ENCODE measurements at regions not wholly inside any gene's neighbourhood (a gene's known extent, or its start where the extent isn't known, plus 50 kb on each side); places are given as distances from the start of the nearest gene placed in this dataset.
"Not testable (repeated sequence)": the region's sequence is repeated elsewhere in the genome, so short reads cannot be mapped to it uniquely, and the experiment has no call there.

DNA sequence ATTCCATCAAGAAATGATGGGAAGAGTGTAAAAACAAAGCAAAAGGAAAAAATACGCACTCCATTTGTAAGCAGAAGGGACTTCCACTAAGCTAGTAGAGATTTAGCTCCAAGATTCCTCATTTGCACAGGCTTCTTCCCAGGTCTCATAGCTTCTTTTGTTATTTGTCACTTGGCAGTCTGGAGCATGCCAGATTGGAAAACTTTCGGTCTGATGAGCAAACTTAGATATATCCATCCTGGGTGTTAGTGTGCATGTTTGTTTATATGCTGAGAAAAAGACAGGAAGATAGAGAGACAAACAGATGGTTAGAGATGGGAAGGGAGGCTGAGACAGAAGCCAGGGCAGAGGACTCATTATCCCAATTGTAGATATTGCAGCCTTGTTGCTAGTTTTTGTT is 1644.5 kb upstream of the NUDT12 start:
- H3K9me3 ChIP-seq (ENCODE audit: low read length), result no peaks in the 10 kb centered on the region
- Mint-ChIP-seq H3K36me3 (no peaks in the 10 kb centered on the region), H3K9me3 (peaks cover 5 to 27% (median 7%) of the 10 kb centered on the region in 5 donors), H3K4me1 (no peaks in the 10 kb centered on the region), H3K27ac (no peak overlapping the region), H3K4me3 (no peak overlapping the region), H3K27me3 (no peaks in the 10 kb centered on the region)
- H3K4me3 ChIP-seq (ENCODE audit: low read length), result no peak overlapping the region
- no peaks in the 10 kb centered on the region for H3K36me3 ChIP-seq (ENCODE audit: insufficient read depth, low read length)
- no peak for DNase-seq
- ChIA-PET CTCF (no interaction called here), POLR2A (no interaction called here)
- no peak overlapping the region for H3K27ac ChIP-seq (ENCODE audit: low read depth, low read length)
- H3K27me3 ChIP-seq (ENCODE audit: insufficient read depth, low read length, poor library complexity, severe bottlenecking), result no peaks in the 10 kb centered on the region
- no peaks in the 10 kb centered on the region for H3K4me1 ChIP-seq (ENCODE audit: insufficient read depth, low read length)

DNA sequence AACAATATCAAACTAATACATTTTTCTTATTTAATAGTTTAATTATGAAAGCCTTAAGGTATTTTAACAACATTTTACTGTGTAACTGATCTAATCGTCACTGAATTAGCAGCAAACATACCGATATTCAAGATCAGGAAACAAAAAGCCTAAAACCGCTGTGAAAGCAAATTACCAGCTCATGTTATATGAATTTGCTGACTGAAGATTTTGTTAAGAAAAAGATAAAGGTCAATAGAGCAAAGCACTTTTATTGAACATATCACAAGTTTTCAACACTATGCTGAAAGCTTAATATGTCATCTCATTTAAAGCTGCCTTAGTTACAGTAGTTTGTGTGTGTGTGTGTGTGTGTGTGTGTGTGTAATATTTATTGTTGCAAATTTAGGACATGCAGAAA is 1634.9 kb upstream of the NUDT12 start:
- no peaks in the 10 kb centered on the region for H3K27me3 Mint-ChIP-seq
- no peaks in the 10 kb centered on the region for H3K9me3 ChIP-seq (ENCODE audit: low read length)
- no peaks in the 10 kb centered on the region for H3K36me3 ChIP-seq (ENCODE audit: insufficient read depth, low read length)
- H3K4me1 ChIP-seq (ENCODE audit: insufficient read depth, low read length), result no peaks in the 10 kb centered on the region
- H3K27ac Mint-ChIP-seq, result no peak overlapping the region
- H3K4me3 Mint-ChIP-seq, result no peak overlapping the region
- no peaks in the 10 kb centered on the region for H3K36me3 Mint-ChIP-seq
- no peaks in the 10 kb centered on the region for H3K4me1 Mint-ChIP-seq
- no peak overlapping the region for H3K27ac ChIP-seq (ENCODE audit: low read depth, low read length)
- no peaks in the 10 kb centered on the region for H3K27me3 ChIP-seq (ENCODE audit: insufficient read depth, low read length, poor library complexity, severe bottlenecking)
- CTCF ChIA-PET, result no interaction called here
- POLR2A ChIA-PET, result no interaction called here
- H3K4me3 ChIP-seq (ENCODE audit: low read length), result no peak overlapping the region
- no peak for DNase-seq
- H3K9me3 Mint-ChIP-seq, result peaks cover 6 to 19% (median 7%) of the 10 kb centered on the region in 5 donors

DNA sequence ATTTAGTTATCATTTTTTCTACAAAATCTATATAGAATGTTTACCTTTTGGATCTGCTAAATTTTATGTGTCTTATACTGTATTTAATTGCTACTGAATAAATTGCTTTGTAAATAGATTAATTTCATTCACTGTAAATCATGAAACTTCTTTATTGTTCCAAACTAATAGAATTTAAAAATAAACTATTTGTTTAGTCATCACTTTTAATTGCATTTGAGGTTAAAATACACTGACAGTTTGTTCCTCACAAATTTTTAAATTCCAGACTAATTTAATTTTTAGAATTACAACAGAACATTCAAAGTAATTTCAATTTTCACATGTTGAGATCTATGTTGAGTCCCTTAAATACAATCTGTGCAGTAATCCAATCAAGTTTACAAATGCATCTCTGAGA is 1633.2 kb upstream of the NUDT12 start:
- Histone ChIP-seq H3K27me3 (ENCODE audit: insufficient read depth, low read length, poor library complexity, severe bottlenecking) (no peaks in the 10 kb centered on the region), H3K4me3 (ENCODE audit: low read length) (no peak overlapping the region), H3K9me3 (ENCODE audit: low read length) (no peaks in the 10 kb centered on the region), H3K36me3 (ENCODE audit: insufficient read depth, low read length) (no peaks in the 10 kb centered on the region), H3K4me1 (ENCODE audit: insufficient read depth, low read length) (no peaks in the 10 kb centered on the region), H3K27ac (ENCODE audit: low read depth, low read length) (no peak overlapping the region)
- H3K27ac Mint-ChIP-seq, result no peak overlapping the region
- POLR2A ChIA-PET, result no interaction called here
- H3K27me3 Mint-ChIP-seq, result no peaks in the 10 kb centered on the region
- no peaks in the 10 kb centered on the region for H3K36me3 Mint-ChIP-seq
- peaks cover 0 to 16% (median 6%) of the 10 kb centered on the region in 5 donors for H3K9me3 Mint-ChIP-seq
- no peaks in the 10 kb centered on the region for H3K4me1 Mint-ChIP-seq
- DNase-seq, result no peak
- CTCF ChIA-PET, result no interaction called here
- H3K4me3 Mint-ChIP-seq, result no peak overlapping the region

- H3K27me3 ChIP-seq (ENCODE audit: insufficient read depth, low read length, poor library complexity, severe bottlenecking), result no peaks in the 10 kb centered on the region
- Mint-ChIP-seq H3K27ac (no peak overlapping the region), H3K4me3 (no peak overlapping the region), H3K36me3 (no peaks in the 10 kb centered on the region), H3K27me3 (no peaks in the 10 kb centered on the region), H3K9me3 (peaks cover 0 to 26% (median 14%) of the 10 kb centered on the region in 5 donors), H3K4me1 (no peaks in the 10 kb centered on the region)
- no peaks in the 10 kb centered on the region for H3K4me1 ChIP-seq (ENCODE audit: insufficient read depth, low read length)
- ChIA-PET CTCF (no interaction called here), POLR2A (no interaction called here)
- H3K9me3 ChIP-seq (ENCODE audit: low read length), result no peaks in the 10 kb centered on the region
- H3K4me3 ChIP-seq (ENCODE audit: low read length), result no peak overlapping the region
- no peaks in the 10 kb centered on the region for H3K36me3 ChIP-seq (ENCODE audit: insufficient read depth, low read length)
- no peak overlapping the region for H3K27ac ChIP-seq (ENCODE audit: low read depth, low read length)
- no peak for DNase-seq
Measured at GRCh38 chr5:105172918-105173317, 1610.3 kb upstream of the NUDT12 start.

- Histone ChIP-seq H3K27ac (ENCODE audit: low read depth, low read length) (no peak overlapping the region), H3K36me3 (ENCODE audit: insufficient read depth, low read length) (no peaks in the 10 kb centered on the region), H3K9me3 (ENCODE audit: low read length) (no peaks in the 10 kb centered on the region), H3K4me3 (ENCODE audit: low read length) (no peak overlapping the region), H3K4me1 (ENCODE audit: insufficient read depth, low read length) (no peaks in the 10 kb centered on the region), H3K27me3 (ENCODE audit: insufficient read depth, low read length, poor library complexity, severe bottlenecking) (no peaks in the 10 kb centered on the region)
- no peak overlapping the region for H3K4me3 Mint-ChIP-seq
- H3K9me3 Mint-ChIP-seq, result peaks cover 1 to 23% (median 15%) of the 10 kb centered on the region in 5 donors
- no peaks in the 10 kb centered on the region for H3K36me3 Mint-ChIP-seq
- no peaks in the 10 kb centered on the region for H3K27me3 Mint-ChIP-seq
- DNase-seq, result no peak
- ChIA-PET CTCF (no interaction called here), POLR2A (no interaction called here)
- no peak overlapping the region for H3K27ac Mint-ChIP-seq
- H3K4me1 Mint-ChIP-seq, result no peaks in the 10 kb centered on the region
Measured at GRCh38 chr5:105168806-105169205, 1606.2 kb upstream of the NUDT12 start.

GRCh38 chr5:105167092-105167491 is 1604.5 kb upstream of the NUDT12 start:
- no peak overlapping the region for H3K4me3 Mint-ChIP-seq
- Histone ChIP-seq H3K4me1 (ENCODE audit: insufficient read depth, low read length) (no peaks in the 10 kb centered on the region), H3K4me3 (ENCODE audit: low read length) (no peak overlapping the region), H3K27ac (ENCODE audit: low read depth, low read length) (no peak overlapping the region), H3K9me3 (ENCODE audit: low read length) (no peaks in the 10 kb centered on the region), H3K27me3 (ENCODE audit: insufficient read depth, low read length, poor library complexity, severe bottlenecking) (no peaks in the 10 kb centered on the region), H3K36me3 (ENCODE audit: insufficient read depth, low read length) (no peaks in the 10 kb centered on the region)
- H3K27ac Mint-ChIP-seq, result no peak overlapping the region
- DNase-seq, result no peak
- ChIA-PET CTCF (no interaction called here), POLR2A (no interaction called here)
- peaks cover 5 to 28% (median 27%) of the 10 kb centered on the region in 5 donors for H3K9me3 Mint-ChIP-seq
- no peaks in the 10 kb centered on the region for H3K27me3 Mint-ChIP-seq
- no peaks in the 10 kb centered on the region for H3K4me1 Mint-ChIP-seq
- no peaks in the 10 kb centered on the region for H3K36me3 Mint-ChIP-seq

DNA sequence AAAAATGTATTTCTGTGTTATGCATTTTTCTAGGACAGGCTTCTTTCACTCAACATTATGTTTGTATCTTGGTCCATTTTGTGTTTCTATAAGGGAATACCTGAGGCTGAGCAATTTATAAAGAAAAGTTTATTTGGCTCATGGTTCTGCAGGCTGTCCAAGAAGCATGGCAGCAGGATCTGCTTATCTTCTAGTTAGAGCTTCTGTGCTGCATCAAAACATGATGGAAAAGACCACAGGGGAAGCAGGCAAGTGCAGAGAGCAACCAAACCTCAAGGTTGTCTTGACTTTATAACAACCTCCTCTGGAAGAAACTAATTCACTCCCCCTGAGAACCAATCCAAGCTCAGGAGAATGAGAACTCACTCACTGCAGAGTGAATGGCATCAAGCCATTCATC is 1601.0 kb upstream of the NUDT12 start:
- H3K4me3 Mint-ChIP-seq, result no peak overlapping the region
- no peaks in the 10 kb centered on the region for H3K36me3 Mint-ChIP-seq
- Histone ChIP-seq H3K27ac (ENCODE audit: low read depth, low read length) (no peak overlapping the region), H3K9me3 (ENCODE audit: low read length) (no peaks in the 10 kb centered on the region), H3K4me3 (ENCODE audit: low read length) (no peak overlapping the region), H3K4me1 (ENCODE audit: insufficient read depth, low read length) (no peaks in the 10 kb centered on the region), H3K27me3 (ENCODE audit: insufficient read depth, low read length, poor library complexity, severe bottlenecking) (no peaks in the 10 kb centered on the region), H3K36me3 (ENCODE audit: insufficient read depth, low read length) (no peaks in the 10 kb centered on the region)
- ChIA-PET POLR2A (no interaction called here), CTCF (no interaction called here)
- DNase-seq, result no peak
- no peak overlapping the region for H3K27ac Mint-ChIP-seq
- H3K4me1 Mint-ChIP-seq, result no peaks in the 10 kb centered on the region
- no peaks in the 10 kb centered on the region for H3K27me3 Mint-ChIP-seq
- H3K9me3 Mint-ChIP-seq, result peaks cover 8 to 42% (median 25%) of the 10 kb centered on the region in 5 donors

GRCh38 chr5:105162557-105162956 is 1600.0 kb upstream of the NUDT12 start:
- H3K36me3 ChIP-seq (ENCODE audit: insufficient read depth, low read length); H3K27ac ChIP-seq (ENCODE audit: low read depth, low read length); H3K4me3 Mint-ChIP-seq; CTCF ChIA-PET; H3K27ac Mint-ChIP-seq; H3K36me3 Mint-ChIP-seq; H3K4me1 Mint-ChIP-seq; H3K4me1 ChIP-seq (ENCODE audit: insufficient read depth, low read length); DNase-seq; H3K27me3 ChIP-seq (ENCODE audit: insufficient read depth, low read length, poor library complexity, severe bottlenecking); POLR2A ChIA-PET; H3K9me3 ChIP-seq (ENCODE audit: low read length); H3K27me3 Mint-ChIP-seq; H3K4me3 ChIP-seq (ENCODE audit: low read length): not testable (repeated sequence)
- H3K9me3 Mint-ChIP-seq, result peaks cover 8 to 36% (median 21%) of the 10 kb centered on the region in 5 donors

- no peak overlapping the region for H3K4me3 ChIP-seq (ENCODE audit: low read length)
- H3K4me1 Mint-ChIP-seq, result no peaks in the 10 kb centered on the region
- POLR2A ChIA-PET, result no interaction called here
Measured at GRCh38 chr5:105158526-105158925, 1595.9 kb upstream of the NUDT12 start.

More at GRCh38 chr5:105158526-105158925, 1595.9 kb upstream of the NUDT12 start:
- Histone ChIP-seq H3K9me3 (ENCODE audit: low read length) (no peaks in the 10 kb centered on the region), H3K27ac (ENCODE audit: low read depth, low read length) (no peak overlapping the region), H3K27me3 (ENCODE audit: insufficient read depth, low read length, poor library complexity, severe bottlenecking) (no peaks in the 10 kb centered on the region), H3K4me1 (ENCODE audit: insufficient read depth, low read length) (no peaks in the 10 kb centered on the region), H3K36me3 (ENCODE audit: insufficient read depth, low read length) (no peaks in the 10 kb centered on the region)
- Mint-ChIP-seq H3K36me3 (no peaks in the 10 kb centered on the region), H3K27me3 (no peaks in the 10 kb centered on the region), H3K4me3 (no peak overlapping the region), H3K9me3 (peaks cover 12 to 37% (median 20%) of the 10 kb centered on the region in 5 donors), H3K27ac (no peak overlapping the region)
- DNase-seq, result no peak
- CTCF ChIA-PET, result no interaction called here

Data from CD8-positive, alpha-beta memory T cell (primary cell).